ENCODE measurements at regions not wholly inside any gene's neighbourhood (a gene's known extent, or its start where the extent isn't known, plus 50 kb on each side); places are given as distances from the start of the nearest gene placed in this dataset.

DNA sequence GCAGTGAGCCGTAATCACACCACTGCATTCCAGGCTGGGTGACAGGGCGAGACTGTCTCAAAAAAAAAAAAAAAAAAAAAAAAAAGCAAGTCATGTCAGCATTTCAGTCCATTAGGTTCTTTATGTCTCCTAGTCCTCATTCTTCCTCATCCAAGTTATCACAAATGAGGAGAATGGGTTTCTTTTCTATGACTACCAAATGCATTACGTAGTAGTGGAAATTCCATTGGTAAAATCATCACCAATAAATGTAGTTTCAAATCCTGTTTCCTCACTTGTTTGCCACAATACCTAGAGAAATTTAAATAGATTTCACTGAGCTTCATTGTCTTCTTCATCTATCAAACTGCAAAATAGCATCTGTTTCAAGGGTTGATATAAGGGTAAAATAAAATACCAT is 317.6 kb upstream of the MME start:
- no peak for DNase-seq
- Histone ChIP-seq H3K9me3 (ENCODE audit: severe bottlenecking) (no peaks in the 10 kb centered on the region), H3K27ac (no peak overlapping the region), H3K27me3 (ENCODE audit: insufficient read depth, low read depth, severe bottlenecking) (no peaks in the 10 kb centered on the region), H3K4me3 (ENCODE audit: low read depth, low read length) (no peak overlapping the region), H3K36me3 (no peaks in the 10 kb centered on the region)
- TF ChIP-seq, protein P1, sequence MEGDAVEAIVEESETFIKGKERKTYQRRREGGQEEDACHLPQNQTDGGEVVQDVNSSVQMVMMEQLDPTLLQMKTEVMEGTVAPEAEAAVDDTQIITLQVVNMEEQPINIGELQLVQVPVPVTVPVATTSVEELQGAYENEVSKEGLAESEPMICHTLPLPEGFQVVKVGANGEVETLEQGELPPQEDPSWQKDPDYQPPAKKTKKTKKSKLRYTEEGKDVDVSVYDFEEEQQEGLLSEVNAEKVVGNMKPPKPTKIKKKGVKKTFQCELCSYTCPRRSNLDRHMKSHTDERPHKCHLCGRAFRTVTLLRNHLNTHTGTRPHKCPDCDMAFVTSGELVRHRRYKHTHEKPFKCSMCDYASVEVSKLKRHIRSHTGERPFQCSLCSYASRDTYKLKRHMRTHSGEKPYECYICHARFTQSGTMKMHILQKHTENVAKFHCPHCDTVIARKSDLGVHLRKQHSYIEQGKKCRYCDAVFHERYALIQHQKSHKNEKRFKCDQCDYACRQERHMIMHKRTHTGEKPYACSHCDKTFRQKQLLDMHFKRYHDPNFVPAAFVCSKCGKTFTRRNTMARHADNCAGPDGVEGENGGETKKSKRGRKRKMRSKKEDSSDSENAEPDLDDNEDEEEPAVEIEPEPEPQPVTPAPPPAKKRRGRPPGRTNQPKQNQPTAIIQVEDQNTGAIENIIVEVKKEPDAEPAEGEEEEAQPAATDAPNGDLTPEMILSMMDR (IDR thresholded peaks at IDR 0.05; ENCODE audit: low read depth, low read length), result no peak

GRCh38 chr3:154759966-154760365 is 320.2 kb upstream of the MME start:
- TF ChIP-seq, protein P1 (IDR thresholded peaks at IDR 0.05; ENCODE audit: low read depth, low read length), result no peak
- DNase-seq, result no peak
- H3K27ac ChIP-seq, result no peak overlapping the region
- no peaks in the 10 kb centered on the region for H3K27me3 ChIP-seq (ENCODE audit: insufficient read depth, low read depth, severe bottlenecking)
- no peak overlapping the region for H3K4me3 ChIP-seq (ENCODE audit: low read depth, low read length)
- no peaks in the 10 kb centered on the region for H3K9me3 ChIP-seq (ENCODE audit: severe bottlenecking)
- no peaks in the 10 kb centered on the region for H3K36me3 ChIP-seq

- no peak for DNase-seq
- Histone ChIP-seq H3K4me3 (ENCODE audit: low read depth, low read length) (no peak overlapping the region), H3K9me3 (ENCODE audit: severe bottlenecking) (no peaks in the 10 kb centered on the region), H3K36me3 (no peaks in the 10 kb centered on the region), H3K27ac (no peak overlapping the region), H3K27me3 (ENCODE audit: insufficient read depth, low read depth, severe bottlenecking) (no peaks in the 10 kb centered on the region)
- TF ChIP-seq, protein P1 (IDR thresholded peaks at IDR 0.05; ENCODE audit: low read depth, low read length), result no peak
Measured at GRCh38 chr3:154758109-154758868, 321.8 kb upstream of the MME start.

GRCh38 chr3:154753101-154753500 is 323.1 kb upstream of the GPR149 start:
- H3K36me3 ChIP-seq, result no peaks in the 10 kb centered on the region
- TF ChIP-seq, protein P1 (IDR thresholded peaks at IDR 0.05; ENCODE audit: low read depth, low read length), result no peak
- H3K27ac ChIP-seq, result no peak overlapping the region
- no peak overlapping the region for H3K4me3 ChIP-seq (ENCODE audit: low read depth, low read length)
- H3K27me3 ChIP-seq (ENCODE audit: insufficient read depth, low read depth, severe bottlenecking), result no peaks in the 10 kb centered on the region
- no peaks in the 10 kb centered on the region for H3K9me3 ChIP-seq (ENCODE audit: severe bottlenecking)
- no peak for DNase-seq

- H3K27ac ChIP-seq, result no peak overlapping the region
- no peak for DNase-seq
- TF ChIP-seq, protein P1 (IDR thresholded peaks at IDR 0.05; ENCODE audit: low read depth, low read length), result no peak
- H3K27me3 ChIP-seq (ENCODE audit: insufficient read depth, low read depth, severe bottlenecking), result no peaks in the 10 kb centered on the region
- no peaks in the 10 kb centered on the region for H3K9me3 ChIP-seq (ENCODE audit: severe bottlenecking)
- no peak overlapping the region for H3K4me3 ChIP-seq (ENCODE audit: low read depth, low read length)
- no peaks in the 10 kb centered on the region for H3K36me3 ChIP-seq
Measured at GRCh38 chr3:154749514-154749913, 319.5 kb upstream of the GPR149 start.

DNA sequence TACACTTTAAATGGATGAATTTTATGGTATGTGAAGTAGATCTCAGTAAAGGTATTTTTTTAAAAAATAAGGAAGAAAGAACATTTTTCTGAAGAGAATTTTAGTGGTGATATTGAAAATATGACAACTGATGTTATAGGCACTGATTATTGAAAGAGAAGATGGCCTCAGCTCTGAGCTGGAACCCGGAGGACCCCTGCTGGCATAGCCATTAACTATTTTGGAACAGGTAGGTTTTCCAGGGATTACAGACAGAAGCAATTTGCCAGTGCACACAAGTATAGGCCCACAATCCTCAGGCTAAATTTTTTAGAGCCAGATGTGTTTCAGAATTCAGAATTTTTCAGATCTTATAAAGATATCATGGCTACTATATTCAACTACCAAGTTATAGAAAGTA is 315.9 kb upstream of the GPR149 start:
- peak; percentile 20 for DNase-seq
- Histone ChIP-seq H3K9me3 (ENCODE audit: severe bottlenecking) (no peaks in the 10 kb centered on the region), H3K36me3 (no peaks in the 10 kb centered on the region), H3K27me3 (ENCODE audit: insufficient read depth, low read depth, severe bottlenecking) (no peaks in the 10 kb centered on the region), H3K27ac (no peak overlapping the region), H3K4me3 (ENCODE audit: low read depth, low read length) (no peak overlapping the region)
- TF ChIP-seq, protein P1 (IDR thresholded peaks at IDR 0.05; ENCODE audit: low read depth, low read length), result no peak; the same call in 1 of the 2 replicates
